ENCODE measurements at regions not wholly inside any gene's neighbourhood (a gene's known extent, or its start where the extent isn't known, plus 50 kb on each side); places are given as distances from the start of the nearest gene placed in this dataset.

DNA sequence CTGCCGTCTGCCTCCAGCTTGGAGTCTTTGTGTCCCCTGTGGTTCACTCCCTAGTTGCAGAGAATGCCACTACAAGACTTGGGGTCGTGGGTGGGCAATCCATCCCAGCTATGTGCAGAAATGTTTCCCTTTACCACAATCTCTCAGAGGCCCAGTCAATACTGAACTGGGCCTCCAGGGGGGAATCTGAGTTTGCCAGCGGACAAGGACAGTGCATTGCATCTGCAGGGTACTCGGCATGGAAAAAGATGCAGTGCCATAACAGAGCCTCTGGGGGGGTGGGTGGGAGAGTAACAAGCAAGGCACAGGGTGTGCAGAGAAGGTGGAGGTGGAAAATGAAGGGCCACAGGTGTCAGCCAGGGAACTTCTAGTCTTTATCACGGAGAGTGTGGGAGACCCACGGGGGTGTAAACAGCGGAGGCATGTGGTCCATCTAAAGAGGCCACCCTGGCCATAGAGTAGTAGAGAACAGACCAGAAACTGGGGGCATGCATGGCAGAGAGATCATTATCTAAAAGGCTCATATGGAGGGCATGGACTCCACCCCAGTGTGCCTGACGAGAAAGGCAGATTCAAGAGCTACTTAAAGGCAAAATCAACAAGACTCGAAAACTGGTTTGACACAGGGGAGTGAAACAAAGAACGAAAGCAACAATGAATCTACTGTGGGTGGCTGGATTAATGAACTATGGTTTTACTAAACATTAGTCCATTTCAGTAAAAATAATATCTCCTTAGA lies 182.4 kb downstream of the ANXA2 start:
- Histone ChIP-seq H3K27ac (ENCODE audit: extremely low read depth, low read depth, low read length) (no peak overlapping the region), H3K4me3 (no peak overlapping the region), H3K9ac (ENCODE audit: insufficient read depth in 1 of 2, low read depth in 2 of 2, low read length in 2 of 2) (no peak overlapping the region), H3K4me1 (replicated peaks in 1 of 2; ENCODE audit: control insufficient read depth in 2 of 2, insufficient read depth in 2 of 2, low read length in 2 of 2) (no peaks in the 10 kb centered on the region), H2AFZ (ENCODE audit: low read depth, low read length) (no peak overlapping the region), H3K27me3 (ENCODE audit: control insufficient read depth in 2 of 2, insufficient read depth in 2 of 2, low read length in 2 of 2) (no peaks in the 10 kb centered on the region), H3K9me1 (ENCODE audit: control insufficient read depth, insufficient read depth, low read length) (no peaks in the 10 kb centered on the region), H3K9me3 (replicated peaks; ENCODE audit: control insufficient read depth, insufficient read depth, low read depth, low read length) (no peaks in the 10 kb centered on the region), H4K20me1 (replicated peaks; ENCODE audit: control insufficient read depth, insufficient read depth, low read length) (no peaks in the 10 kb centered on the region), H3K36me3 (ENCODE audit: control insufficient read depth, insufficient read depth, low read length) (no peaks in the 10 kb centered on the region), H3K4me2 (ENCODE audit: insufficient read depth, low read length) (no peak overlapping the region), H3K79me2 (ENCODE audit: control insufficient read depth, insufficient read depth, low read length) (no peaks in the 10 kb centered on the region)
- DNase-seq (ENCODE audit: extremely low read depth in 1 of 4, low spot score in 3 of 4) (no peak), ATAC-seq (peak; percentile 66), FAIRE-seq (no peak)
- CTCF ChIA-PET (ENCODE audit: low intra/inter-chr PET ratio) = interaction anchor here (0.6 kb wide), 1 partner anchor 113 kb away, joined by 3 read pairs; no protein-coding TSS in a partner anchor
- in situ Hi-C loops (cut with MboI) = no loop called here
- no TSS peak for BruUV-seq (replicated peaks)
- 1% methylated on average over 9 of the region's 10 CpGs for WGBS (ENCODE audit: insufficient coverage, low coverage, missing lambda C conversion rate)
- POLR2A ChIA-PET = interaction anchor here (0.6 to 1.1 kb wide), 4 partner anchors 11 to 341 kb away, joined by 3 to 5 read pairs (median 3); no protein-coding TSS in a partner anchor
- intact Hi-C loops (cut with micrococcal nuclease) = no loop called here
- TF ChIP-seq PCBP1 (IDR thresholded peaks at IDR 0.05; ENCODE audit: low read depth, low read length, poor library complexity, severe bottlenecking) (no peak), CREM (IDR thresholded peaks at IDR 0.05; ENCODE audit: low read depth) (no peak), PYGO2 (tag; IDR thresholded peaks at IDR 0.05) (no peak), RBM14 (IDR thresholded peaks at IDR 0.05; ENCODE audit: borderline replicate concordance, insufficient read depth, low read depth, low read length) (no peak), JUN (IDR thresholded peaks at IDR 0.05; ENCODE audit: borderline replicate concordance, low read depth, low read length) (no peak), JUN (CRISPR knock-in tag; IDR thresholded peaks at IDR 0.05; ENCODE audit: borderline replicate concordance) (no peak), ZBTB7A (IDR thresholded peaks at IDR 0.05; ENCODE audit: borderline replicate concordance, control insufficient read depth, low read depth, low read length) (no peak), EWSR1 (IDR thresholded peaks at IDR 0.05; ENCODE audit: borderline replicate concordance, low read depth, partially characterized antibody) (no peak), TAF1 (IDR thresholded peaks at IDR 0.05; ENCODE audit: control insufficient read depth, extremely low read depth, insufficient read depth, low read length, severe bottlenecking) (no peak), GTF2A2 (tag; IDR thresholded peaks at IDR 0.05) (no peak), ZBTB34 (CRISPR knock-in tag; IDR thresholded peaks at IDR 0.05) (no peak), ZKSCAN1 (IDR thresholded peaks at IDR 0.05; ENCODE audit: low read depth, low read length) (no peak), HDAC8 (tag; IDR thresholded peaks at IDR 0.05) (no peak), PHF20 (IDR thresholded peaks at IDR 0.05; ENCODE audit: partially characterized antibody) (no peak)
- TF ChIP-seq, protein P1, sequence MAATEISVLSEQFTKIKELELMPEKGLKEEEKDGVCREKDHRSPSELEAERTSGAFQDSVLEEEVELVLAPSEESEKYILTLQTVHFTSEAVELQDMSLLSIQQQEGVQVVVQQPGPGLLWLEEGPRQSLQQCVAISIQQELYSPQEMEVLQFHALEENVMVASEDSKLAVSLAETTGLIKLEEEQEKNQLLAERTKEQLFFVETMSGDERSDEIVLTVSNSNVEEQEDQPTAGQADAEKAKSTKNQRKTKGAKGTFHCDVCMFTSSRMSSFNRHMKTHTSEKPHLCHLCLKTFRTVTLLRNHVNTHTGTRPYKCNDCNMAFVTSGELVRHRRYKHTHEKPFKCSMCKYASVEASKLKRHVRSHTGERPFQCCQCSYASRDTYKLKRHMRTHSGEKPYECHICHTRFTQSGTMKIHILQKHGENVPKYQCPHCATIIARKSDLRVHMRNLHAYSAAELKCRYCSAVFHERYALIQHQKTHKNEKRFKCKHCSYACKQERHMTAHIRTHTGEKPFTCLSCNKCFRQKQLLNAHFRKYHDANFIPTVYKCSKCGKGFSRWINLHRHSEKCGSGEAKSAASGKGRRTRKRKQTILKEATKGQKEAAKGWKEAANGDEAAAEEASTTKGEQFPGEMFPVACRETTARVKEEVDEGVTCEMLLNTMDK (IDR thresholded peaks at IDR 0.05; ENCODE audit: borderline replicate concordance, insufficient read depth, low read depth, low read length, poor library complexity, severe bottlenecking) = no peak
- TF ChIP-seq, protein P2, sequence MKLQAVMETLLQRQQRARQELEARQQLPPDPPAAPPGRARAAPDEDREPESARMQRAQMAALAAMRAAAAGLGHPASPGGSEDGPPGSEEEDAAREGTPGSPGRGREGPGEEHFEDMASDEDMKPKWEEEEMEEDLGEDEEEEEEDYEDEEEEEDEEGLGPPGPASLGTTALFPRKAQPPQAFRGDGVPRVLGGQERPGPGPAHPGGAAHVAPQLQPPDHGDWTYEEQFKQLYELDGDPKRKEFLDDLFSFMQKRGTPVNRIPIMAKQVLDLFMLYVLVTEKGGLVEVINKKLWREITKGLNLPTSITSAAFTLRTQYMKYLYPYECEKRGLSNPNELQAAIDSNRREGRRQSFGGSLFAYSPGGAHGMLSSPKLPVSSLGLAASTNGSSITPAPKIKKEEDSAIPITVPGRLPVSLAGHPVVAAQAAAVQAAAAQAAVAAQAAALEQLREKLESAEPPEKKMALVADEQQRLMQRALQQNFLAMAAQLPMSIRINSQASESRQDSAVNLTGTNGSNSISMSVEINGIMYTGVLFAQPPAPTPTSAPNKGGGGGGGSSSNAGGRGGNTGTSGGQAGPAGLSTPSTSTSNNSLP (IDR thresholded peaks at IDR 0.05; ENCODE audit: borderline replicate concordance, low read depth, low read length) = no peak

All from K562 (cell line).